ENCODE measurements at regions not wholly inside any gene's neighbourhood (a gene's known extent, or its start where the extent isn't known, plus 50 kb on each side); places are given as distances from the start of the nearest gene placed in this dataset.

- TF ChIP-seq, protein P1, sequence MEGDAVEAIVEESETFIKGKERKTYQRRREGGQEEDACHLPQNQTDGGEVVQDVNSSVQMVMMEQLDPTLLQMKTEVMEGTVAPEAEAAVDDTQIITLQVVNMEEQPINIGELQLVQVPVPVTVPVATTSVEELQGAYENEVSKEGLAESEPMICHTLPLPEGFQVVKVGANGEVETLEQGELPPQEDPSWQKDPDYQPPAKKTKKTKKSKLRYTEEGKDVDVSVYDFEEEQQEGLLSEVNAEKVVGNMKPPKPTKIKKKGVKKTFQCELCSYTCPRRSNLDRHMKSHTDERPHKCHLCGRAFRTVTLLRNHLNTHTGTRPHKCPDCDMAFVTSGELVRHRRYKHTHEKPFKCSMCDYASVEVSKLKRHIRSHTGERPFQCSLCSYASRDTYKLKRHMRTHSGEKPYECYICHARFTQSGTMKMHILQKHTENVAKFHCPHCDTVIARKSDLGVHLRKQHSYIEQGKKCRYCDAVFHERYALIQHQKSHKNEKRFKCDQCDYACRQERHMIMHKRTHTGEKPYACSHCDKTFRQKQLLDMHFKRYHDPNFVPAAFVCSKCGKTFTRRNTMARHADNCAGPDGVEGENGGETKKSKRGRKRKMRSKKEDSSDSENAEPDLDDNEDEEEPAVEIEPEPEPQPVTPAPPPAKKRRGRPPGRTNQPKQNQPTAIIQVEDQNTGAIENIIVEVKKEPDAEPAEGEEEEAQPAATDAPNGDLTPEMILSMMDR (IDR thresholded peaks at IDR 0.05 in 8 of 11, conservative IDR thresholded peaks at IDR 0.05 in 3 of 11), result no peak
- no peak for TF ChIP-seq POLR2A (IDR thresholded peaks at IDR 0.05)
These were observed 91.5 kb downstream of the SIPA1L2 start for GRCh38 chr1:232538224-232538942.
